ENCODE measurements at regions not wholly inside any gene's neighbourhood (a gene's known extent, or its start where the extent isn't known, plus 50 kb on each side); places are given as distances from the start of the nearest gene placed in this dataset.

GRCh38 chr20:51876313-51876940, 74.1 kb upstream of the SALL4 start:
- Histone ChIP-seq H3K9ac (ENCODE audit: low read depth in 1 of 2, low read length in 2 of 2) (no peak overlapping the region), H3K27ac (ENCODE audit: low read depth in 2 of 2, low read length in 2 of 2) (no peak overlapping the region), H3K36me3 (ENCODE audit: control insufficient read depth in 2 of 2, insufficient read depth in 2 of 2, low read length in 2 of 2) (no peaks in the 10 kb centered on the region), H3K9me3 (ENCODE audit: control insufficient read depth in 2 of 2, low read length in 2 of 2) (no peaks in the 10 kb centered on the region), H3K27me3 (ENCODE audit: control insufficient read depth in 2 of 2, insufficient read depth in 2 of 2, low read length in 2 of 2) (no peaks in the 10 kb centered on the region), H3K4me1 (ENCODE audit: control insufficient read depth in 2 of 2, insufficient read depth in 2 of 2, low read length in 2 of 2) (no peaks in the 10 kb centered on the region), H3K4me3 (ENCODE audit: low read length in 2 of 2) (no peak overlapping the region)

- H3K9ac ChIP-seq (ENCODE audit: low read depth in 1 of 2, low read length in 2 of 2): no peak overlapping the region
- H3K9me3 ChIP-seq (ENCODE audit: control insufficient read depth in 2 of 2, low read length in 2 of 2): no peaks in the 10 kb centered on the region
- H3K36me3 ChIP-seq (ENCODE audit: control insufficient read depth in 2 of 2, insufficient read depth in 2 of 2, low read length in 2 of 2): no peaks in the 10 kb centered on the region
- no peaks in the 10 kb centered on the region for H3K27me3 ChIP-seq (ENCODE audit: control insufficient read depth in 2 of 2, insufficient read depth in 2 of 2, low read length in 2 of 2)
- no peak overlapping the region for H3K27ac ChIP-seq (ENCODE audit: low read depth in 2 of 2, low read length in 2 of 2)
- no peak overlapping the region for H3K4me3 ChIP-seq (ENCODE audit: low read length in 2 of 2)
- no peaks in the 10 kb centered on the region for H3K4me1 ChIP-seq (ENCODE audit: control insufficient read depth in 2 of 2, insufficient read depth in 2 of 2, low read length in 2 of 2)
Measured at GRCh38 chr20:51873652-51874051, 71.3 kb upstream of the SALL4 start.

GRCh38 chr20:51871943-51872342, 69.6 kb upstream of the SALL4 start:
- H3K27ac ChIP-seq (ENCODE audit: low read depth in 2 of 2, low read length in 2 of 2): no peak overlapping the region
- H3K9me3 ChIP-seq (ENCODE audit: control insufficient read depth in 2 of 2, low read length in 2 of 2): no peaks in the 10 kb centered on the region
- no peak overlapping the region for H3K4me3 ChIP-seq (ENCODE audit: low read length in 2 of 2)
- no peaks in the 10 kb centered on the region for H3K36me3 ChIP-seq (ENCODE audit: control insufficient read depth in 2 of 2, insufficient read depth in 2 of 2, low read length in 2 of 2)
- no peaks in the 10 kb centered on the region for H3K4me1 ChIP-seq (ENCODE audit: control insufficient read depth in 2 of 2, insufficient read depth in 2 of 2, low read length in 2 of 2)
- no peak overlapping the region for H3K9ac ChIP-seq (ENCODE audit: low read depth in 1 of 2, low read length in 2 of 2)
- no peaks in the 10 kb centered on the region for H3K27me3 ChIP-seq (ENCODE audit: control insufficient read depth in 2 of 2, insufficient read depth in 2 of 2, low read length in 2 of 2)

- no peak overlapping the region for H3K9ac ChIP-seq (ENCODE audit: low read depth in 1 of 2, low read length in 2 of 2)
- H3K27me3 ChIP-seq (ENCODE audit: control insufficient read depth in 2 of 2, insufficient read depth in 2 of 2, low read length in 2 of 2): peaks cover 4% of the 10 kb centered on the region in 2 donors
- H3K4me3 ChIP-seq (ENCODE audit: low read length in 2 of 2): no peak overlapping the region
- H3K27ac ChIP-seq (ENCODE audit: low read depth in 2 of 2, low read length in 2 of 2): no peak overlapping the region
- H3K36me3 ChIP-seq (ENCODE audit: control insufficient read depth in 2 of 2, insufficient read depth in 2 of 2, low read length in 2 of 2): no peaks in the 10 kb centered on the region
- H3K9me3 ChIP-seq (ENCODE audit: control insufficient read depth in 2 of 2, low read length in 2 of 2): no peaks in the 10 kb centered on the region
- no peaks in the 10 kb centered on the region for H3K4me1 ChIP-seq (ENCODE audit: control insufficient read depth in 2 of 2, insufficient read depth in 2 of 2, low read length in 2 of 2)
Measured at GRCh38 chr20:51869002-51869401, 66.7 kb upstream of the SALL4 start.

GRCh38 chr20:51867251-51867650, 64.9 kb upstream of the SALL4 start:
- no peaks in the 10 kb centered on the region for H3K9me3 ChIP-seq (ENCODE audit: control insufficient read depth in 2 of 2, low read length in 2 of 2)
- H3K9ac ChIP-seq (ENCODE audit: low read depth in 1 of 2, low read length in 2 of 2): no peak overlapping the region
- H3K4me1 ChIP-seq (ENCODE audit: control insufficient read depth in 2 of 2, insufficient read depth in 2 of 2, low read length in 2 of 2): no peaks in the 10 kb centered on the region

GRCh38 chr20:51864967-51865366, 62.6 kb upstream of the SALL4 start:
- Histone ChIP-seq H3K27me3 (ENCODE audit: control insufficient read depth in 2 of 2, insufficient read depth in 2 of 2, low read length in 2 of 2) (peaks cover 6 to 9% of the 10 kb centered on the region in 2 donors), H3K9me3 (ENCODE audit: control insufficient read depth in 2 of 2, low read length in 2 of 2) (no peaks in the 10 kb centered on the region)

More at GRCh38 chr20:51867251-51867650, 64.9 kb upstream of the SALL4 start:
- Histone ChIP-seq H3K27ac (ENCODE audit: low read depth in 2 of 2, low read length in 2 of 2) (no peak overlapping the region), H3K4me3 (ENCODE audit: low read length in 2 of 2) (no peak overlapping the region), H3K36me3 (ENCODE audit: control insufficient read depth in 2 of 2, insufficient read depth in 2 of 2, low read length in 2 of 2) (no peaks in the 10 kb centered on the region), H3K27me3 (ENCODE audit: control insufficient read depth in 2 of 2, insufficient read depth in 2 of 2, low read length in 2 of 2) (peaks cover 4% of the 10 kb centered on the region in 2 donors)

GRCh38 chr20:51862796-51863195, 60.5 kb upstream of the SALL4 start:
- Histone ChIP-seq H3K4me1 (ENCODE audit: control insufficient read depth in 2 of 2, insufficient read depth in 2 of 2, low read length in 2 of 2) (peaks cover 8 to 10% of the 10 kb centered on the region in 2 donors), H3K36me3 (ENCODE audit: control insufficient read depth in 2 of 2, insufficient read depth in 2 of 2, low read length in 2 of 2) (no peaks in the 10 kb centered on the region), H3K9ac (ENCODE audit: low read depth in 1 of 2, low read length in 2 of 2) (no peak overlapping the region), H3K27ac (ENCODE audit: low read depth in 2 of 2, low read length in 2 of 2) (no peak overlapping the region), H3K27me3 (ENCODE audit: control insufficient read depth in 2 of 2, insufficient read depth in 2 of 2, low read length in 2 of 2) (peaks cover 6 to 9% of the 10 kb centered on the region in 2 donors), H3K9me3 (ENCODE audit: control insufficient read depth in 2 of 2, low read length in 2 of 2) (no peaks in the 10 kb centered on the region), H3K4me3 (ENCODE audit: low read length in 2 of 2) (no peak overlapping the region)

More at GRCh38 chr20:51864967-51865366, 62.6 kb upstream of the SALL4 start:
- Histone ChIP-seq H3K4me1 (ENCODE audit: control insufficient read depth in 2 of 2, insufficient read depth in 2 of 2, low read length in 2 of 2) (peaks cover 3 to 7% of the 10 kb centered on the region in 2 donors), H3K27ac (ENCODE audit: low read depth in 2 of 2, low read length in 2 of 2) (no peak overlapping the region), H3K9ac (ENCODE audit: low read depth in 1 of 2, low read length in 2 of 2) (no peak overlapping the region), H3K36me3 (ENCODE audit: control insufficient read depth in 2 of 2, insufficient read depth in 2 of 2, low read length in 2 of 2) (no peaks in the 10 kb centered on the region), H3K4me3 (ENCODE audit: low read length in 2 of 2) (no peak overlapping the region)

- Histone ChIP-seq H3K4me3 (ENCODE audit: low read length in 2 of 2) (no peak overlapping the region), H3K9ac (ENCODE audit: low read depth in 1 of 2, low read length in 2 of 2) (no peak overlapping the region), H3K27me3 (ENCODE audit: control insufficient read depth in 2 of 2, insufficient read depth in 2 of 2, low read length in 2 of 2) (peaks cover 6 to 12% of the 10 kb centered on the region in 2 donors), H3K4me1 (ENCODE audit: control insufficient read depth in 2 of 2, insufficient read depth in 2 of 2, low read length in 2 of 2) (peaks cover 8 to 10% of the 10 kb centered on the region in 2 donors), H3K36me3 (ENCODE audit: control insufficient read depth in 2 of 2, insufficient read depth in 2 of 2, low read length in 2 of 2) (no peaks in the 10 kb centered on the region), H3K9me3 (ENCODE audit: control insufficient read depth in 2 of 2, low read length in 2 of 2) (no peaks in the 10 kb centered on the region), H3K27ac (ENCODE audit: low read depth in 2 of 2, low read length in 2 of 2) (no peak overlapping the region)
Measured at GRCh38 chr20:51861726-51862466, 59.6 kb upstream of the SALL4 start.

GRCh38 chr20:51860111-51860882, 58.0 kb upstream of the SALL4 start:
- H3K4me1 ChIP-seq (ENCODE audit: control insufficient read depth in 2 of 2, insufficient read depth in 2 of 2, low read length in 2 of 2): peaks cover 8 to 10% of the 10 kb centered on the region in 2 donors
- no peaks in the 10 kb centered on the region for H3K9me3 ChIP-seq (ENCODE audit: control insufficient read depth in 2 of 2, low read length in 2 of 2)
- no peak overlapping the region for H3K9ac ChIP-seq (ENCODE audit: low read depth in 1 of 2, low read length in 2 of 2)
- H3K36me3 ChIP-seq (ENCODE audit: control insufficient read depth in 2 of 2, insufficient read depth in 2 of 2, low read length in 2 of 2): no peaks in the 10 kb centered on the region
- peaks cover 6 to 11% of the 10 kb centered on the region in 2 donors for H3K27me3 ChIP-seq (ENCODE audit: control insufficient read depth in 2 of 2, insufficient read depth in 2 of 2, low read length in 2 of 2)
- no peak overlapping the region for H3K27ac ChIP-seq (ENCODE audit: low read depth in 2 of 2, low read length in 2 of 2)
- H3K4me3 ChIP-seq (ENCODE audit: low read length in 2 of 2): no peak overlapping the region

GRCh38 chr20:51856432-51856831, 54.1 kb upstream of the SALL4 start:
- H3K4me3 ChIP-seq (ENCODE audit: low read length in 2 of 2): no peak overlapping the region
- peaks cover 1 to 7% of the 10 kb centered on the region in 2 donors for H3K27me3 ChIP-seq (ENCODE audit: control insufficient read depth in 2 of 2, insufficient read depth in 2 of 2, low read length in 2 of 2)
- peaks cover 8 to 10% of the 10 kb centered on the region in 2 donors for H3K4me1 ChIP-seq (ENCODE audit: control insufficient read depth in 2 of 2, insufficient read depth in 2 of 2, low read length in 2 of 2)
- H3K36me3 ChIP-seq (ENCODE audit: control insufficient read depth in 2 of 2, insufficient read depth in 2 of 2, low read length in 2 of 2): no peaks in the 10 kb centered on the region
- H3K9me3 ChIP-seq (ENCODE audit: control insufficient read depth in 2 of 2, low read length in 2 of 2): no peaks in the 10 kb centered on the region
- no peak overlapping the region for H3K27ac ChIP-seq (ENCODE audit: low read depth in 2 of 2, low read length in 2 of 2)
- no peak overlapping the region for H3K9ac ChIP-seq (ENCODE audit: low read depth in 1 of 2, low read length in 2 of 2)

All from mucosa of rectum (tissue), 2 donors.